ENCODE measurements at regions not wholly inside any gene's neighbourhood (a gene's known extent, or its start where the extent isn't known, plus 50 kb on each side); places are given as distances from the start of the nearest gene placed in this dataset.
"Not testable (repeated sequence)": the region's sequence is repeated elsewhere in the genome, so short reads cannot be mapped to it uniquely, and the experiment has no call there.

DNA sequence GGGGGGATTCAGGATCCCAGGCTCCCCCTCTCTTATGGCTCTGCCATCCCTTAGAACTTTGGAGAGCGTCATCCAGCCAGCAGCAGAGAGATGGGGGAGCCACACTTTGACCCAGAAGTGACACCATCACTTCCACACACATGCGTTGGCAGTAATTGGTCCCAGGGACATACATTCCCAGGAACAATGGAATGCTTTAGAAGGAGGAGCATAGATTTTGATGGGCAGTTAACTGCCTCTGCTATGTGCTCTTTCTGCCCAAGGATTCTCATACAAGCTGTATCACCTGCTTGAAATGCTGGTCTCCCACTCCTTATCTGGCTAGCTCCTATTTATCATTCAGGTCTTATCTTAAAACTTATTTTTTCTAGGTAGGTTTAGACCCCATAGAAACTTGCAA, 109.0 kb upstream of the RPH3A start:
- no peaks in the 10 kb centered on the region for H3K36me3 ChIP-seq (ENCODE audit: insufficient read depth in 1 of 2, low read depth in 1 of 2)
- ATAC-seq (no peak), DNase-seq (no peak)
- H3K9me3 ChIP-seq = no peaks in the 10 kb centered on the region
- 52 to 66% (median 56%) methylated on average over 2 of the region's 2 CpGs for WGBS, 3 donors
- H3K27me3 ChIP-seq (ENCODE audit: insufficient read depth in 3 of 3, low read length in 2 of 3) = peaks cover 0 to 4% (median 2%) of the 10 kb centered on the region in 3 donors
- H3K4me3 ChIP-seq = no peak overlapping the region
- H3K27ac ChIP-seq = no peak overlapping the region
- intact Hi-C loops (cut with DNase I) = no loop called here
- H3K4me1 ChIP-seq = no peaks in the 10 kb centered on the region
- TF ChIP-seq, protein P1, sequence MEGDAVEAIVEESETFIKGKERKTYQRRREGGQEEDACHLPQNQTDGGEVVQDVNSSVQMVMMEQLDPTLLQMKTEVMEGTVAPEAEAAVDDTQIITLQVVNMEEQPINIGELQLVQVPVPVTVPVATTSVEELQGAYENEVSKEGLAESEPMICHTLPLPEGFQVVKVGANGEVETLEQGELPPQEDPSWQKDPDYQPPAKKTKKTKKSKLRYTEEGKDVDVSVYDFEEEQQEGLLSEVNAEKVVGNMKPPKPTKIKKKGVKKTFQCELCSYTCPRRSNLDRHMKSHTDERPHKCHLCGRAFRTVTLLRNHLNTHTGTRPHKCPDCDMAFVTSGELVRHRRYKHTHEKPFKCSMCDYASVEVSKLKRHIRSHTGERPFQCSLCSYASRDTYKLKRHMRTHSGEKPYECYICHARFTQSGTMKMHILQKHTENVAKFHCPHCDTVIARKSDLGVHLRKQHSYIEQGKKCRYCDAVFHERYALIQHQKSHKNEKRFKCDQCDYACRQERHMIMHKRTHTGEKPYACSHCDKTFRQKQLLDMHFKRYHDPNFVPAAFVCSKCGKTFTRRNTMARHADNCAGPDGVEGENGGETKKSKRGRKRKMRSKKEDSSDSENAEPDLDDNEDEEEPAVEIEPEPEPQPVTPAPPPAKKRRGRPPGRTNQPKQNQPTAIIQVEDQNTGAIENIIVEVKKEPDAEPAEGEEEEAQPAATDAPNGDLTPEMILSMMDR (IDR thresholded peaks at IDR 0.05) = no peak

DNA sequence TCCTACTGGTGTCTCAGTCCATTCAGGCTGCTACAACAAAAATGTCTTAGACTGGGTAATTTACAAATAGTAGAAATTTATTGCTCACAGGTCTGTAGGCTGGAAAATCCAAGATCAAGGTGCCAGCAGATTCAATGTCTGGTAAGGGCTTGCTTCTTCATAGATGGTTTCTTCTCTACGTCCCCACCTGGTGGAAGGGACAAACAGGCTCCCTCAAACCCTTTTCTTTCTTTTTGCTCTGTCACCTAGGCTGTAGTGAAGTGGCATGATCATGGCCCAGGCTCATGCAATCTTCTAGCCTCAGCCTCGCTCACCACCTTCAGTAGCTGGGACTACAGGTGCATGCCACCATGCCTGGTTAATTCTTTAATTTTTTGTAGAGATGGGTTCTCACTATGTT, 106.8 kb upstream of the RPH3A start:
- Histone ChIP-seq H3K36me3 (ENCODE audit: insufficient read depth in 1 of 2, low read depth in 1 of 2) (no peaks in the 10 kb centered on the region), H3K27me3 (ENCODE audit: insufficient read depth in 3 of 3, low read length in 2 of 3) (peaks cover 0 to 4% (median 2%) of the 10 kb centered on the region in 3 donors), H3K9me3 (no peaks in the 10 kb centered on the region), H3K27ac (no peak overlapping the region), H3K4me1 (no peaks in the 10 kb centered on the region), H3K4me3 (no peak overlapping the region)
- ATAC-seq (no peak), DNase-seq (no peak)
- TF ChIP-seq, protein P1 (IDR thresholded peaks at IDR 0.05) = no peak
- WGBS, 3 donors = 46 to 75% (median 61%) methylated on average over 2 of the region's 2 CpGs
- intact Hi-C loops (cut with DNase I) = no loop called here

- Histone ChIP-seq H3K27ac (no peak overlapping the region), H3K4me3 (no peak overlapping the region), H3K27me3 (ENCODE audit: insufficient read depth in 3 of 3, low read length in 2 of 3) (peaks cover 0 to 4% (median 2%) of the 10 kb centered on the region in 3 donors), H3K36me3 (ENCODE audit: insufficient read depth in 1 of 2, low read depth in 1 of 2) (no peaks in the 10 kb centered on the region), H3K9me3 (no peaks in the 10 kb centered on the region), H3K4me1 (no peaks in the 10 kb centered on the region)
- TF ChIP-seq, protein P1 (IDR thresholded peaks at IDR 0.05) = no peak
- intact Hi-C loops (cut with DNase I) = no loop called here
- ATAC-seq (no peak), DNase-seq (no peak)
- WGBS, 3 donors = 55 to 64% (median 63%) methylated on average over 2 of the region's 2 CpGs
Measured at GRCh38 chr12:112685321-112685720, 106.2 kb upstream of the RPH3A start.

DNA sequence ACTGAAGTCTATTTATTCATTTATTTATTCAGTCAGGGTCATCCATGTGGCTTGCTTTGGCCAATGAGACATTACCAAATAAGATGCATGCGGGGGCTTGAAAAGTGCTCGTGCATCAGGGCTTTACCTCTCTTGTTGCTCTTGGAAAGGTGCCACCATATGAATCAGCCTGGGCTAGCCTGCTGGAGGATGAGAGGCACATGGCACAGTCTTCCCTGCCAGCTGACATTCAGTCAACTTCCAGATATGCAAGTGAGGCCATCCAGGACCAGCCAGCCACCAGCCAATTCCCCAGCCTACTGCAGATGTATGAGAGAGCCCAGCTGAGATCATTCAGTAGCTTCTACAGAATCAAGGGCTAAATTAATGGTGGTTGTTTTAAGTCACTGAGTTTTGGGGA, 105.2 kb upstream of the RPH3A start:
- H3K27ac ChIP-seq = no peak overlapping the region
- H3K27me3 ChIP-seq (ENCODE audit: insufficient read depth in 3 of 3, low read length in 2 of 3) = peaks cover 0 to 2% (median 0%) of the 10 kb centered on the region in 3 donors
- intact Hi-C loops (cut with DNase I) = no loop called here

DNA sequence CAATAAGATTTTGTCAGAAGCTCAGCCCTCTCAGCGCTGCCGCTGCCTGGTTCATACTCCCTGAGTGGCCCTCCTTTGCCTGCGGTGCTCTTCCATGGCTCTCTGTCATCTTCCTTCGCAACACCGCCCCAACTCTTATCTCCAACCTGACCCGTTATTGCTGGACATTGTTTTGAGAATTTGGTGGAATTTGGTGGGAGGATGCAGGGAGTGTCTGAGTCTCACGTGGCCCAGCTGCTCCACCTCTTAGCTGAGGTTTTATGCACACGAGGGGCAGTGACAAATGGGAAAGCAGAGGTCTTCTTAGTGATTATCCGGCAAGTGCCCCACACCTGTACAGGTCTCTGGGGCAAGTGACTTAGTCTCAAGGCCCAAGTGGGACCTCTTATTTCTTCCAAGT, 97.5 kb upstream of the RPH3A start:
- Histone ChIP-seq H3K9me3 (no peaks in the 10 kb centered on the region), H3K4me3 (no peak overlapping the region), H3K4me1 (no peaks in the 10 kb centered on the region), H3K27ac (no peak overlapping the region), H3K27me3 (ENCODE audit: insufficient read depth in 3 of 3, low read length in 2 of 3) (no peaks in the 10 kb centered on the region), H3K36me3 (ENCODE audit: insufficient read depth in 1 of 2, low read depth in 1 of 2) (no peaks in the 10 kb centered on the region)
- DNase-seq (no peak), ATAC-seq (no peak)
- WGBS, 3 donors = 66 to 69% (median 68%) methylated on average over 9 of the region's 9 CpGs
- intact Hi-C loops (cut with DNase I) = no loop called here
- TF ChIP-seq, protein P1 (IDR thresholded peaks at IDR 0.05) = no peak

More for the DNA sequence above, 105.2 kb upstream of the RPH3A start:
- H3K9me3 ChIP-seq = no peaks in the 10 kb centered on the region
- no peak overlapping the region for H3K4me3 ChIP-seq
- H3K4me1 ChIP-seq = no peaks in the 10 kb centered on the region
- H3K36me3 ChIP-seq (ENCODE audit: insufficient read depth in 1 of 2, low read depth in 1 of 2) = no peaks in the 10 kb centered on the region
- no peak for DNase-seq
- ATAC-seq = no peak
- WGBS, 3 donors = 67 to 82% (median 74%) methylated on average over 2 of the region's 2 CpGs
- TF ChIP-seq, protein P1 (IDR thresholded peaks at IDR 0.05) = no peak

- H3K9me3 ChIP-seq; H3K4me1 ChIP-seq; intact Hi-C loops (cut with DNase I); DNase-seq; H3K4me3 ChIP-seq; ATAC-seq; H3K27ac ChIP-seq; H3K27me3 ChIP-seq (ENCODE audit: insufficient read depth in 3 of 3, low read length in 2 of 3); H3K36me3 ChIP-seq (ENCODE audit: insufficient read depth in 1 of 2, low read depth in 1 of 2): not testable (repeated sequence)
- WGBS, 3 donors = 61 to 72% (median 67%) methylated on average over 7 of the region's 7 CpGs
Measured at GRCh38 chr12:112697441-112697840, 94.1 kb upstream of the RPH3A start.

All from psoas muscle (tissue), 7 donors.